ENCODE measurements at regions not wholly inside any gene's neighbourhood (a gene's known extent, or its start where the extent isn't known, plus 50 kb on each side); places are given as distances from the start of the nearest gene placed in this dataset.

GRCh38 chrX:40182615-40183014 lies 84.9 kb upstream of the BCOR start:
- no peak for TF ChIP-seq CTCF (IDR thresholded peaks at IDR 0.05)

GRCh38 chrX:40182095-40182494 lies 84.3 kb upstream of the BCOR start:
- no peak for TF ChIP-seq CTCF (IDR thresholded peaks at IDR 0.05)

GRCh38 chrX:40179283-40179682 lies 81.5 kb upstream of the BCOR start:
- TF ChIP-seq CTCF (IDR thresholded peaks at IDR 0.05) = no peak

GRCh38 chrX:40177942-40178715 lies 80.4 kb upstream of the BCOR start:
- no peak for TF ChIP-seq CTCF (IDR thresholded peaks at IDR 0.05)

GRCh38 chrX:40177489-40177888 lies 79.7 kb upstream of the BCOR start:
- TF ChIP-seq CTCF (IDR thresholded peaks at IDR 0.05) = no peak

- no peak for TF ChIP-seq CTCF (IDR thresholded peaks at IDR 0.05)
Measured at GRCh38 chrX:40177117-40177430, 79.3 kb upstream of the BCOR start.

- TF ChIP-seq CTCF (IDR thresholded peaks at IDR 0.05) = no peak
Measured at GRCh38 chrX:40176351-40177116, 78.8 kb upstream of the BCOR start.

All from LNCAP (cell line).